Hepatic stellate cell (primary cell): ENCODE measurements at regions not wholly inside any gene's neighbourhood (a gene's known extent, or its start where the extent isn't known, plus 50 kb on each side); places are given as distances from the start of the nearest gene placed in this dataset.
"Not testable (repeated sequence)": the region's sequence is repeated elsewhere in the genome, so short reads cannot be mapped to it uniquely, and the experiment has no call there.

ENCODE experiments used
- DNase-seq: peaks from one replicate; pipeline ENCODE4 v3.0.0; 2011; ENCODE audit warnings: low spot score

DNA sequence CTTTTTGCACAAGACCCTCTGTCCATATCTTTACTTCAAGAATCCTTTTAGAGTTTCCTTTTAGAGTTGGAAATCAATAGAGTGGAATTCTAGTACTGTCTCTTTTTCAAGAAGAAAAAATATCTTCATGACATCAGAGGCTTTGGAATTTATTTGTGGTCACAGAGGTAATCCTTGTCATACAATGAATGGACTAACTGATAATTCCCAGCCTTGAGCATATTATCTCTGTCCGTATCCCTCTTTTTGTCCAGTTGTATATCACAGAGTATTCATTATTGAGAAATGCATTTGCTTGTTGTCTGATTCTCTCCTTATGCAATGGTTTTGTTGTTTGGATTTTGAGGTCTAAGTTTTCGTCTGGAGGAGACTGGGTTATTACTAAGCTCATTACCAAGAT is 82.0 kb upstream of the HAPLN1 start:
- DNase-seq, result no peak

DNA sequence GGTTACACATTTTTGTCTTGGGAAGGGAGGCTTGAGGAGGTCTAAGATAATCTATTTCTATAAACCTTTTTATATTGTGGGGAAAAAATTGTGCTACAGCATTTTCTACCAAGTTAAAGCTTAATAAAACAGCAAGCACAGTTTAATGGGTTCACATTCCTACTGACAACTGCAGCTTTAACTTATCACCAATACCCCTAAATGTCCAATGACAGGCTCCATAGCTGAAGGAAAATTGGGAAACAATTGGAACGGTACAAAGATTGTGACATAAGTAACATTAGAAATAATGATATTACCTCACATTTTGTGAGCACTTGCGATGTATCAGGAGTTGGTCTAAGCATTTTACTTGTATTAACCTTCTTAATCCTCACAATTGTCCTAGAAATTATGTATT is 79.5 kb upstream of the HAPLN1 start:
- no peak for DNase-seq

DNA sequence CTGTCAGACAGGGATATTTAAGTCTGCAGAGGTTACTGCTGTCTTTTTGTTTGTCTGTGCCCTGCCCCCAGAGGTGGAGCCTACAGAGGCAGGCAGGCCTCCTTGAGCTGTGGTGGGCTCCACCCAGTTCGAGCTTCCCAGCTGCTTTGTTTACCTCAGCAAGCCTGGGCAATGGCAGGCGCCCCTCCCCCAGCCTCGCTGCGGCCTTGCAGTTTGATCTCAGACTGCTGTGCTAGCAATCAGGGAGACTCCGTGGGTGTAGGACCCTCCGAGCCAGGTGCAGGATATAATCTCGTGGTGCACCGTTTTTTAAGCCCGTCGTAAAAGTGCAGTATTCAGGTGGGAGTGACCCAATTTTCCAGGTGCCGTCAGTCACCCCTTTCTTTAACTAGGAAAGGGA is 78.4 kb upstream of the HAPLN1 start:
- DNase-seq, result not testable (repeated sequence)

DNA sequence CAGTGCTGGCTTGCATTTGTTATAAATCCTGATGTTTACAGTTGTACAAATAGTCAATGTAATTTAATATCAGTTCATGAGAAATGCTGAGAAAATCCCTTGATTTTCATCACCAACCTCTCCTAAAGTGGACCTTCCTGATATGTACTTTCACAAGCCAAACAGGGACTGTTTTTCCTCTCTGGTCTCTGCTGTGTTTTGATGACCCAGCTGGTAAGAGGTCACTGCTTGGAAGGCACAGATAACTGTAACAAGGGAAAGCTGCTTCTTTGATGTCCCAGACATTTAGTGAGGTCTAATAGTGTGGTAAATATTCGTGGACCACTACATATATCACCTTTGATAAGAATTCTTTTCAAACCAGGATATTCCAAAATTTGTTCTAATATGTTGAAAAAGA is 68.7 kb upstream of the HAPLN1 start:
- no peak for DNase-seq

DNA sequence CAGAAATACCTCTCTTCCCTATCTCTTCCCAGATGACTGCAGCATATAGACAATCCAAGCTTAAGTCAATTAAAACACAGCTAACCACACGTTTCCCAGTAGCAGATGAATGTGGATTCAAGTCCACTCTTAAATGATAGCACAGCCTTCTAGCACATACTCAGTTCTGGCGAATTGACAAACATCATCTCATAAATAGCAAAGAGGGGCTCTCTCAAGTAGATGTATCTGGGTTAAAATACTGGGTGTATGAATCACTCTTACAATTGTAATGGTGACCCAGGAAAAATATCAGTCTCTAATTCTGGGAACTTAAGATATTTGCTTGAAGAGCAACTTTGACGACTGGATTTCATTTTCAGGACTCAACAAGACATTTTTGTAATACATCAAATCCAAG is 67.0 kb upstream of the HAPLN1 start:
- no peak for DNase-seq

DNA sequence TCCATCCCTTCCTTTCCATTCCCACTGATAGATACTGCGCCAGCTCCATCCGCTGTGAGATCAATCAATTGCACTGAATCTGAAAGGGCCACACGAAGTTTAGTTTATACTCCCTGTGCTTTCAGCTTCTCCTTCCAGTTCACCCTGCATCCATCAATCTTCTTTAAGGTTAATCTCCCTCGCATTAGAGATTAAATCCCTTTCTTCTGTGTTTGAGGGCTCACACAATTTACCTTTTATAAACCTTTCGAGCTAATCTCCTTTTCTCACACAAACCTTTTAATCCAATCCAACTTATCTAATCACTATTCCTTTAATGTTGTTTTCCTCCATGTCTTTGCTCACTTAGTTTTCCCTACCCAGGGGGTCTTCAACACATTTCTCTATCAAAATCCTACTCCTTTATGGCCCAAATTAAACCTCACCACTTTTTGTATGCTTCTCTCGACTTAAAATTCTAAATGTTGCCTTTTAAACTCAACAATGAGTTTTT is 64.6 kb upstream of the HAPLN1 start:
- DNase-seq, result no peak

DNA sequence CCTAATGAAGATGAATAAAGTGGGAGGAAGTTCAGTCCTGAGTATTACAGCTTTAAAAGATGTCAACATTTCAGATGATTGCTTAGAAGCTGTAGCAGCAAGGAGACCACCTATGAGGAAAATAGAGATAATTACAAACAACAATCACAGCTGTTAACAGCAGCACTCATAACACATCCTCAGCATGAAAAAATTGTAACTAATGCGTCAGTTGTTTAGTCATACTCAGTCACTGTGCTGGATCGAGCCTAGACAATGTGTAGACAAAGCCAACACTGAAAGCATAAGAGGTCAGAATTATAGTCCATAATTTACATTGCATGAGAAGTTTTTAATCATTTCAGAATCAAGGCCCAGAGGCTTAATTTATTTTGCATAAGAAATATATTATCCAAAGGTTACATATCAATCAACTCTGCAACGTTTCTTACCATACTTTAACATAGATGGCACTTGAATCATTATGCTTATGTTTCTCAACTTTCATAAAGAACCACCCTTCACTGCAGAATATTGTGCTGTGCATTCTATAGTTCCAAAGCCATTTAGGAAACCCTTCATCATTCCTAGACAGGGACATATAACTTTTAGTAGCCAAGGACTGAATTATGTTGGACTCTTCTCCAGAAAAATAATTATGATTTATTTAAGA is 60.2 kb upstream of the HAPLN1 start:
- no peak for DNase-seq

DNA sequence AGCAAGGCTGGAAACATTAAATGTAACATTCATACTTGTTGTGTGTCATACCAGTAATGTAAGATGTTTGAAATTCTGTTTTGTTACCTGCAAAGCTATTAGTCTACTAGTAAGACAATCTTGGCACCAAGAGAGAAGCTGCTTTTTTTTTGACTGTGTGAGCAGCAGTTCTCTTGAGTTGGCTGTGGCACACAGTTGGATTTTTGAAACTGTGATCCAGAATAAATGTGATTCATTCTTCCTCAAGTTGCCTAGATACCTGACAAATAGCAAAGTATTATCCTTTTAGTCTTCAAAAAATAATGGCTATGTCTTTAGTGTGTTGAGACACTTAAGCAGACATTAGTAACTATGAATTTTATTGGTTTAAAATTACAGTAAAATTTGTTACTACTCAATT is 57.2 kb upstream of the HAPLN1 start:
- no peak for DNase-seq

DNA sequence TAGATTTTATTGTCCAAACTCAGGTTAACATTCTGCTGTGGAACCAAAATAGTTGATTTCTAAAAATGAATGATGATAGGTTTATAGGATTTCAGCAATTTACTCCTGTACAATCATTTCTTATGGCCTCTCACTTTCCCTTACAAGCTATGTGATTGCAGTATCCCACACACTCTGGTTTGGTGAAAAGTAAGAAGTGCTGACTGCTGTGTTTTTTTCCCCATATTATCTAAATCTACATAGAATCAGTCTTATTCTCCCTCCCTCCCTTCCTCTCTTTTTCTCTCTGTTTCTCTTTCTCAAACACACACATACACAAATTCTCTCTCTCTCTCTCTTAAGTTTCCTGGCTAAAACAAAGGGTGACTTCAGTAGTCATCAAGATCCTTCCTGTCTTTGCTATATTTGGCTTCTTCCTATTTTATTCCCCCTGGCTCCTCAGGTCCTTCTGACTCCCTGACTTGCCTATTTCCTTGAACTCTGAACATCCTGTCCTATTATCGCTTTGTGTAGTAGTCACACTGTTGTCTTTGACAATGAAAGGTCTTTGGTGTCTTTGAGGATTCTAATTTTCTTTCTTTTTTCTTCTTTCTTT is 55.9 kb upstream of the HAPLN1 start:
- no peak for DNase-seq
